IPS-15b (cell line): ENCODE measurements at regions not wholly inside any gene's neighbourhood (a gene's known extent, or its start where the extent isn't known, plus 50 kb on each side); places are given as distances from the start of the nearest gene placed in this dataset.

ENCODE experiments used
- H3K27me3 ChIP-seq: one replicate; pipeline ENCODE4 v1.6.1; 2013; ENCODE audit warnings: low read length; ENCODE audit not compliant: control insufficient read depth, insufficient read depth
- H3K36me3 ChIP-seq: one replicate; pipeline ENCODE4 v1.6.1; 2013; ENCODE audit warnings: low read length; ENCODE audit not compliant: control insufficient read depth, insufficient read depth
- H3K4me1 ChIP-seq: one replicate; pipeline ENCODE4 v1.6.1; 2013; ENCODE audit warnings: mild to moderate bottlenecking, low read length; ENCODE audit not compliant: control insufficient read depth, insufficient read depth
- H3K4me3 ChIP-seq: one replicate; pipeline ENCODE4 v1.5.1; 2013; ENCODE audit warnings: low read depth, low read length
- H3K9ac ChIP-seq: one replicate; pipeline ENCODE4 v1.6.1; 2013; ENCODE audit warnings: low read depth, mild to moderate bottlenecking, low read length
- H3K9me3 ChIP-seq: one replicate; pipeline ENCODE4 v1.6.1; 2013; ENCODE audit warnings: mild to moderate bottlenecking, low read length; ENCODE audit not compliant: control insufficient read depth, insufficient read depth

DNA sequence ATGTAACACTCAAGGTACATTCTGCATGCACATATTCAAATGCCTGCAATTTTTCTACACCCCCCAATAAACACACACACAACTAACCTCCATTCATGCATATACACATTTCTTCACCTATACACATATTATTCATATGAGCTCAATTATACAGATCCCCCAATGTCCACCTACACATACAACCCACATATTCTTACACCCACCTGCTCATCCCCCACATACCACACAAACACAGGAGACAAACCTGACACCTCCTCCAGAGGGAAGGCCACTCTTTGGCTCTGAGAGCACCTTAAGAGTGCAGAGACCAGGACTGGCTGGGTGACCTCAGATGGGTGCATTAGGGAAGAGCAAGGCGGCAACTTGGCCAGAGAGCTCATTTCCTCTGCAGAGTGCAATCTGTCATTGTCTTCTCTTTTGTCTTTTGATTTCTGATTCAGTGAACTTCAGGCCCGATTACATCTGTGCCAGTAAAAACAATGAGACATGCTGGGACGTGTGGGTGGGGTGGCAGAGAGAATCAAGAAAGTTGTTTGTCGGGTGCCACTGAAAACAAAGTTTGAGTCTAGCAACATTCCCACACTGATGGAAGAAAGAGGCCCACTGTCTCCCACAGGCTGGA, 208.4 kb downstream of the NXPE2 start:
- Histone ChIP-seq H3K4me1 (no peaks in the 10 kb centered on the region), H3K27me3 (no peaks in the 10 kb centered on the region), H3K9ac (no peak overlapping the region), H3K4me3 (no peak overlapping the region), H3K9me3 (no peaks in the 10 kb centered on the region), H3K36me3 (no peaks in the 10 kb centered on the region)

DNA sequence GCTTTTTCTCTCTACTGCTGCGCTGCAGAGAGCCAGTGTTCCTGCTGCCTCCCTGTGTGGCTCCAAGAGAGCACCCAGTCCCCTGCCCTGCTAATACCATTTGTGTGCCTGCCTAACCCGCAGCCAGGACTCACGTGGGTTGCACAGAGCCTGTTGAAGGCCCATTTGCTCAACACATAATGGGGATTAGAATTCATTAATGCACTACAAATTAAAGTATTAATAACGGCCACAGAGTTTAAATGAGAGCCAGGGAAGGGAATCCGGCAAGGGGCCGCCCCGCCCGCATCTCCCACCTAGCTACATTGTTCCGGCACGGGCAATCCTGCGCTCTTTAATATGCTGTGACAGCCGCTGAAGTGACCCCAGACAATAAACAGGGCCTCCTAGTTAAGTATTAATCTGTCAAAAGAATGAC, 211.3 kb downstream of the NXPE2 start:
- H3K27me3 ChIP-seq, result no peaks in the 10 kb centered on the region
- no peaks in the 10 kb centered on the region for H3K9me3 ChIP-seq
- H3K4me1 ChIP-seq, result no peaks in the 10 kb centered on the region
- no peaks in the 10 kb centered on the region for H3K36me3 ChIP-seq
- no peak overlapping the region for H3K4me3 ChIP-seq
- no peak overlapping the region for H3K9ac ChIP-seq

DNA sequence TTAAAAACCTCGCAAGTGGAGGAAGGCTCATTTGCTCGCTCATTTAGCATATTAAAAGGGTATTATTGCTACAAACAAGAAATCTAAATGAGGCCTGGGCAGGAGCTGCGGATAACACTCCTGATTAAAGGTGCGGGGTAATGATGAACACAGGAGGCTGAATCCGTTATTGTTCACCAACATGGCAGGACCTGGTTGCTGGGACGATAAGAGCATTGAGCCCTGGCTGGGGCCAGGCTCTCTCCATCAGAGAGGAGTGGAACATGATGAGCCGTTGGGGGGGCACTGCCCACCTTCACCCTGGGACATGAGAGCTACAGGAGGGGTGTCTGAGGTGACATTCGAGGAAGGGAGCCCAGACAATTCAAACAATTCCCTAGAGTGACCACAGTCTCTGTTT, 211.7 kb downstream of the NXPE2 start:
- H3K4me3 ChIP-seq, result no peak overlapping the region
- no peak overlapping the region for H3K9ac ChIP-seq
- H3K27me3 ChIP-seq, result no peaks in the 10 kb centered on the region

DNA sequence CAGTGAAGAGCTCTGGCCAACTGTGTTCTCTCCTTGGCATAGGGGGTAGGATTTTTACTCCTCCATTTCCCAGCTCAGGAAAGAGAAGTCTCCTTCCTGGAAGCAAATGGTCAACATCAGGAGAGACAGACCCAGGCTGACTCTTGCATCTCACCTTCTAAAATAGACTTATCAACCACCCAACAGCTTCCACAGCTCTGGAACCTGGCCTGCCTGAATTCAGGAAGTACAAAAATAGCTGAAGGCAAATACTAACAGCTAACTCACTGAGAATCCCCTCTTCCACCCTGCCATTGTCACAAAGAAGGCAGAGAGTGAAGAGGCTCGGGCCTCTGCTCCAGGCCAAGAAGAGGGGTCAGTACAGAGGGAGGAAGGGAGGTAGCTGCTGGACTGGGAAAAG, 213.6 kb downstream of the NXPE2 start:
- no peak overlapping the region for H3K4me3 ChIP-seq
- no peaks in the 10 kb centered on the region for H3K27me3 ChIP-seq
- H3K9me3 ChIP-seq, result no peaks in the 10 kb centered on the region
- H3K36me3 ChIP-seq, result no peaks in the 10 kb centered on the region
- H3K9ac ChIP-seq, result no peak overlapping the region
- no peaks in the 10 kb centered on the region for H3K4me1 ChIP-seq

More for the DNA sequence above, 211.7 kb downstream of the NXPE2 start:
- Histone ChIP-seq H3K36me3 (no peaks in the 10 kb centered on the region), H3K9me3 (no peaks in the 10 kb centered on the region), H3K4me1 (no peaks in the 10 kb centered on the region)

DNA sequence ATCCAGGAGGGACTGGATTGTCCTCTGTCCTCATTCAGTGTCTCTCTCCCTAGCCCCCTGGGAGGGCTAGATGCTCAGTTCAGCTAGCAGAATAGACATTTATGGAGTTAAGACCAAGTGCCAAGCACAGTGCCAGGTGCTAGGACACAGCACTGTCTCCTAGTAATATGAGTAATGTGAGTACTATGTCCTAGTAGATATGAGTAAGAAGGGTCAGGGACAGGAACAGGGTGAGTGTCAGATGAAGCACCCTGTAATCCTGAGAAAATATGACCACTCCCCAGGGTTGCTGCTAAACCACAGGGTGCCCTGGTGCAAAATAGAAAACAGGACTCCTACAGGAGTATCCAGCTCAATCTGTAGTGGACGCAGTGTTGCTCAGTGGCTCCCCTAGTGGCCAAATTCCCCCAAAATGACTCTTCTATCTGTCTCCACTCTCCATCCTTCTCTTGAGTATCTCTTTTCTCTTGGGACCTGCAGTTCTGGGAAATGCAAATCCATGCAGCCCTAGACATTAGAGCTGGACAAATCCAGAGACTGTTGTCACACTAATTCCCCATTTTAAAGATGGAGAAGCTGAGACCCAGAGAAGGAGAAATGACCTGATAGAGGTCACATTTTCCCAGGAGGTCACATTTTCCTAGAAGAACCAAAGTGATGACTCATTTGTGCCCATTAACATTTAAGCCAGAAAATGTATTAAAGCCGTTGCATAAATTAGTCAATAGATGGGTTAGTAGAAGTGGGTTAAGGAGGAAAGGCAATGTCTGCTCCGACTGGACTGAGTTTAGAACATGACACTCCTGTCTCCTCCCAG, 214.3 kb downstream of the NXPE2 start:
- no peak overlapping the region for H3K9ac ChIP-seq
- H3K27me3 ChIP-seq, result no peaks in the 10 kb centered on the region
- no peaks in the 10 kb centered on the region for H3K9me3 ChIP-seq
- H3K4me1 ChIP-seq, result no peaks in the 10 kb centered on the region
- H3K4me3 ChIP-seq, result no peak overlapping the region
- no peaks in the 10 kb centered on the region for H3K36me3 ChIP-seq

DNA sequence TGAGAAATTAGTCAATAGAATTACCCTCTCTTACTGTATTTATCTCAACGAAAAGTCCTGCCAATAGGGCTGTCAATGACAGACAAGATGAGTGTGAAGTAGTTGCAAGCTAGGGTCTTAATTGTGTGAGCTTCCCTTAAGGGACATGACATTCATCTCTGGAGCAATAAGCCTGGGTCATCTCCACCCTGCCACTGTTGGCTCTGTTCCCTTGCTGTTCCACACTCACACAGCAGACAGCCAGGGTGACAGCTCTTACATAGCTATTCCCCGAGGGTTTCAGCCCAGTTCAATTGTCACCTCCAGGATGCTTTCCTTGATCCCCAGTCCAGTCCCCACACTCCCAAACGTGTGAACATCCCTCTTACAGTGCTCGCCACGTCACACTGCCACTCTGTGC, 215.0 kb downstream of the NXPE2 start:
- no peak overlapping the region for H3K4me3 ChIP-seq
- no peaks in the 10 kb centered on the region for H3K9me3 ChIP-seq
- H3K27me3 ChIP-seq, result no peaks in the 10 kb centered on the region
- H3K9ac ChIP-seq, result no peak overlapping the region
- no peaks in the 10 kb centered on the region for H3K4me1 ChIP-seq
- H3K36me3 ChIP-seq, result no peaks in the 10 kb centered on the region

DNA sequence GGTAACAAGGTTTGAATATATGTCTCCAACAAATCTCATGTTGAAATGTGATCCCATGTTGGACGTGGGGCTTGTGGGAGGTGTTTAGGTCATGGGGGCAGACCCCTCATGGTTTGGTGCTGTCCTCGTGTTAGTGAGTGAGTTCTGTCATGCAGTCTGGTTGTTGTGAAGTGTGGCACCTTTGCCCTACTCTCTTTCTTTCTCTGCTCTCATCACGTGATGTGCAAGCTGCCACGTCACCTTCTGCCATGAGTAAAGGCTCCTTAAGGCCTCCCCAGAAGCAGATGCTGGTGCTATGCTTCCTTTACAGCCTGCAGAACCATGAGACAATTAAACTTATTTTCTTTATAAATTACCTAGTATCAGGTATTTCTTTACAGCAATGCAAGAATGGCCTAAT, 218.3 kb downstream of the NXPE2 start:
- Histone ChIP-seq H3K27me3 (no peaks in the 10 kb centered on the region), H3K36me3 (no peaks in the 10 kb centered on the region), H3K9ac (no peak overlapping the region), H3K4me1 (no peaks in the 10 kb centered on the region), H3K9me3 (no peaks in the 10 kb centered on the region), H3K4me3 (no peak overlapping the region)

DNA sequence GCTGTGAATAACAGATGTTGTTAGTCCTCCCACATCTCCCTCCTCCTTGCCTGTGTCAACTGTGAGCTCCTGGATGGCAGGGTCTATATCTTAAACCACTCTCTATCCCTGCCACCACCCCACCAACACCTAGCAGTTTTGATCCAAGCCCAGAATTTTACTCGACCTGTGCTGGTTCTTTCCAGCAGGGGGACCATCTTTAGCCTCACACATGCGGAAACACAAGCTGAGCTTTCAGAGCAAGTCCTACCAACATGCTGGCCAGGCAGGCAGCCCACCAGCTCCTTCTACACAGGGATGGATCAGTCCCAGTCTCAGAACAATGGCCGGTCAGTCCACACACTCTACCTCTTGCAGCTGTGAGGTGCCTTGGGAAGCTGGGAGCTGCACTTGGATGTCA, 231.5 kb downstream of the NXPE2 start:
- Histone ChIP-seq H3K27me3 (no peaks in the 10 kb centered on the region), H3K9me3 (no peaks in the 10 kb centered on the region), H3K4me1 (no peaks in the 10 kb centered on the region), H3K9ac (no peak overlapping the region), H3K36me3 (no peaks in the 10 kb centered on the region), H3K4me3 (no peak overlapping the region)

DNA sequence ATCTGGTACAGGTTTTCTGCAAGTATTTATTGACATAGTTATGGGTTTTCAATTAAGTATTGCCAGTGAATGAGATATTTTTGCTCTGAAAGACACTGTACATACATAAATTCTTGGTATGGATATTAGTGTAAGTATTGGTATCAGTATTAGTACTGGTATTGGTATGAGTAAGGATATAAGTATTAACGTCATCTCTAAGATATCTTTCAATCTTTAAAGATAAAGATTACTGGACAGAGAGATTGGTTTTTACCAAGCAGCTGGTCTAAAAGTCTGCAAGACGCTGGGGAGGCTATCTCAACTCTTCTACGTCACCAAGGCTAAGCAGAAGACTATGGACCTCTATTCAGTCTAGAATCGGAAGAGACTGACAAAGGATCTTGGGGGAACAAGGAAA, 234.5 kb downstream of the NXPE2 start:
- H3K4me3 ChIP-seq, result no peak overlapping the region
- no peaks in the 10 kb centered on the region for H3K27me3 ChIP-seq
- no peaks in the 10 kb centered on the region for H3K4me1 ChIP-seq
- H3K36me3 ChIP-seq, result no peaks in the 10 kb centered on the region
- no peaks in the 10 kb centered on the region for H3K9me3 ChIP-seq
- no peak overlapping the region for H3K9ac ChIP-seq

DNA sequence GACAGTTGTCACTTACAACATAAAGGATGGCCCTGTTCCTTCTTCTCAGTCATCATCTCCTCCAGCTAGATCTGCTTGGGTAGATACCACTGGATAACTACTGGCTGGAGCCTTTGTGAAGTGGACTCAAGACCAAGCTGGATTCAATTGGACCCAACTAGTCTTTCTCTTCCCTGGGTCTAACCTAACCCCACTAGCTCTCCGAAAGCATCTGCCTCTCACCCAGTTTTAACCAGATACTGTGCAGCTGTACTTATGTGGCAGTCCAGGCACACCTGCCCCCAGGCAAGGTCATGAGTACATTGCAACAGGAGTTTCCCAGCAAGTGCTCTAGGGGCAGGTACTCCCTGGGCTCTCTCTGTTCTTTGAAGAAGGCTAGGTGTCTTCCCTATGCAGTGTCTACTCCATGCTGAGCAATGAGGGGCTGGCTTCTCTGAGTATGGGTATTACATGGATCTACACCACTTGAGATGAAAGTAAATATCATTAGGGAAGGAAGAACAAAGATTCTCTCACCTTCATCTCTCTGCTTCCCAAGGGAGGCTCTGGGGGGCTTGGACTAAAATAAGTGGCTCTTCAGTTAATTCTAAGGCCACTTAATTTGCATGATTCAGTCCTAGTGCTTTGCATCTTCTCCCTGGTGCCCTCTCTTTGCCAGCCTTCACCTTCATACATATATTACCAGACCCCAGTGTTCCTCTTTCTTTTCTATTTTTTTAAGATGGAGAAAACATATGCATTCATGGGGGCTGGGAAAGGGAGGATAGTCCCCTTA, 236.1 kb downstream of the NXPE2 start:
- H3K36me3 ChIP-seq, result no peaks in the 10 kb centered on the region
- no peak overlapping the region for H3K4me3 ChIP-seq
- no peaks in the 10 kb centered on the region for H3K4me1 ChIP-seq
- no peaks in the 10 kb centered on the region for H3K27me3 ChIP-seq
- H3K9ac ChIP-seq, result no peak overlapping the region
- H3K9me3 ChIP-seq, result no peaks in the 10 kb centered on the region

DNA sequence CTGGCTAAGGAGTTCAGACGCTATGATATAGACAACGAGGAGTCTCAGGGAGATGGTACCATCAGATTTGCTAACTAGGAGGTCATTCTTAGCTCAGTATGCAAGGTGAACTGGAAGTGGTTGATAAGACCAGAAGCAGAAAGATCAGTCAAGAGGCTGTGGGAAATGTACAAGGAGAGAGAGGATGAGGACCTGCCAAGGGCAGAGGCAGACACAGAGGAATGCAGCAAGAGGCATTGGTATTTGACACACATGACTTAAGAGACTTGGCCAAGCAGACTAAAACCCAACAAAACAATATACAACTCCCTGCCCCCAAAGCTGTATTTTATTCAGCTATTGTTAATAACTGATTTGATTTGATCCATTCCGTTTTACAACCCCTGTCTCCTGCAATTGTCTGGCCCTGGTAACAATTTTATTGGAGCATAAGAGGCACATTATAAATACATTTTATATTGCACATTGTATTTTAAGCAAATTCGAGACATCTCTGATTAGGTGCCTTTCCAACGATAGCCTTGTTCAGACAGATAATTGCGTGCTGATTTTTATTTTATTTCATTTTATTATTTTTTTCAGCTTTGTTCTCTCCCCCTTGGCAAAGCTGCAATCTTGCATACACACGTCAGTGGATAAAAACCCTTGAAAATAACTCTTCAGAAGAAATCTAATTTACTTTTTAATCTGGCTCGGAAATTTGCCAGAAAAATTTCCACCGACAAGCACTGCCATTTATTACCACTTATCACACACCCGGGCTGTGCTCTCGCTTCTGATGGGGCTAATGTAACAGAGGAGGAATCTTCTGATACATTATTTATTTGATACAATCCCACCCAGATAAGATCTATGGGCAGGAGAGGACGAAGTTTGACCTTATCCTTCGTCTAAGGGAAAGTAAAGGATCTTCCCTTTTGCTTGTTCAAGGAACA, 237.8 kb downstream of the NXPE2 start:
- Histone ChIP-seq H3K4me1 (no peaks in the 10 kb centered on the region), H3K27me3 (no peaks in the 10 kb centered on the region), H3K36me3 (no peaks in the 10 kb centered on the region), H3K9ac (no peak overlapping the region), H3K9me3 (no peaks in the 10 kb centered on the region), H3K4me3 (no peak overlapping the region)
